Right lobe of liver (tissue), 6 donors: ENCODE measurements at regions not wholly inside any gene's neighbourhood (a gene's known extent, or its start where the extent isn't known, plus 50 kb on each side); places are given as distances from the start of the nearest gene placed in this dataset.

Experiments
- ATAC-seq, 4 donors: fragments of 200-7000 bp; cut with Tn5 transposase; one replicate each; pipeline ENCODE4 v1.9.1; 2020; ENCODE audit warnings: mild to moderate bottlenecking in 4 of 4, moderate library complexity in 4 of 4
- DNase-seq, 3 donors: peaks; one replicate each; pipeline ENCODE4 v3.0.0-alpha.2; 2020
- H3K27ac ChIP-seq, 3 donors: fragments of 200-600 bp; one replicate each; pipeline ENCODE4 v1.8.0; 2022
- H3K27me3 ChIP-seq, 2 donors: fragments of 200-600 bp; one replicate each; pipeline ENCODE4 v1.8.0; 2022
- H3K36me3 ChIP-seq, 4 donors: fragments of 200-600 bp; sonication (generic) in 1 of 4; one replicate each; pipeline versions ENCODE4 v1.5.1 to v1.8.0; 2017 to 2022; ENCODE audit warnings: control low read depth in 1 of 4
- H3K4me1 ChIP-seq, 4 donors: fragments of 200-600 bp; sonication (generic) in 1 of 4; one replicate each; pipeline versions ENCODE4 v1.5.1 to v1.8.0; 2017 to 2022; ENCODE audit warnings: control low read depth in 1 of 4
- H3K4me3 ChIP-seq, 3 donors: fragments of 200-600 bp; one replicate each; pipeline ENCODE4 v1.8.0; 2022
- H3K9me3 ChIP-seq, 4 donors: fragments of 200-600 bp; sonication (generic) in 1 of 4; one replicate each; pipeline versions ENCODE4 v1.5.1 to v1.8.0; 2017 to 2022; ENCODE audit warnings: control low read depth in 1 of 4
- POLR2A ChIP-seq: fragments of 450-650 bp; IDR thresholded peaks from one replicate; pipeline ENCODE4 v1.6.1; 2017; ENCODE audit warnings: antibody characterized with exemption, mild to moderate bottlenecking
- WGBS: methylation state at CpG from one replicate; pipeline ENCODE4 v1.1.6; 2018; ENCODE audit warnings: low coverage, low lambda C conversion rate; ENCODE audit not compliant: insufficient coverage; ENCODE audit errors: missing lambda C conversion rate; 5-methylcytosine and 5-hydroxymethylcytosine counted together
- intact Hi-C, 2 donors: fragments of 100-400 bp; cut with DNase I; formaldehyde crosslinking; loops; one replicate each; pipeline versions ENCODE4 v1.11.2 to v1.14.1; 2022
- TF ChIP-seq, protein P1 (sequence below), 4 donors: fragments of 200-600 bp in 3 of 4; fragments of 450-650 bp in 1 of 4; IDR thresholded peaks; one replicate each; pipeline versions ENCODE4 v1.5.1 to v1.8.0; 2016 to 2022; ENCODE audit warnings: antibody characterized with exemption in 4 of 4, mild to moderate bottlenecking in 2 of 4
- donor health status: DM: no; HTN: yes; CAD: no.
- donor health status: DM: no; HTN: no; CAD: no.
- donor health status: DM: no; HTN: no; CAD: no.
- donor health status: DM: no; HTN: yes; CAD: no.
- donor health status: DM: no; HTN: yes; CAD: no.

DNA sequence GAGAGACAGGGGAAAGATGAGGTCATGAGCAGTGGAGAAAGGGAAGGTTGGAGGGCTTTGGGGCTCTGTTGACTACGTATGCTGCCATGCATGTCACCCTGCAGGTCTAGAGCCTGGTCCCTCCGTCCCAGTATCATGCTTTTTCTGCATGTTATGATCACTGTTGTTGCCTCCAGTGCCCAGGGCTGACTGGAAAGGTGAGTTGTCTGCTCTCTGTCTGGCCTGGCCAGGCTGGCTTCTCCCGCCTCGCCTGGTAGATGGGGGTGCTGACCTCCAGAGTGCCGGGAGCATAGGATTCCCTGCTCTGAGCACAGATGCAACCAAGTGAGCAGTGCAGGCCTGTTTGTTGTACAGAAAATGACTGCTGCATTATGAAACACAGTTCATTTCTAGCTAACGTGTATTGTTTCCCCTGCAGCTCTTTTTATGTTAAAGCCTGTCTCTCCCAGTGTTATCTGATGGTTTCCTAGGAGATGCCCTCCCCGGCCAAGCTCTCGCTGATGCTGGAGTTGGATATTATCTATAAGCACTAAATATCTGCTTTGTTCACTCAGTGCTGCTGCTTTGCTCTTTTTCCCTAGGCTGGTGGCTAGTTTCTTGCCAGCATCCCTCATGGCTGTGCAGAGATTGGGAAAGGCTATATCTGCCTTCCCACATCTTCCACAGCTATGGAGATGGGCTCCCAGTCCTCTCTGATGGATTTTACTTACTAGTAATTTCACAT, 158.2 kb downstream of the TDRD15 start:
- Histone ChIP-seq H3K27me3 (no peaks in the 10 kb centered on the region), H3K4me3 (no peak overlapping the region), H3K9me3 (no peaks in the 10 kb centered on the region), H3K27ac (no peak overlapping the region), H3K4me1 (no peaks in the 10 kb centered on the region), H3K36me3 (no peaks in the 10 kb centered on the region)
- intact Hi-C loops: no loop called here
- DNase-seq (no peak), ATAC-seq (no peak)
- WGBS: 69% methylated on average over 6 of the region's 8 CpGs
- TF ChIP-seq POLR2A: no peak
- TF ChIP-seq, protein P1, sequence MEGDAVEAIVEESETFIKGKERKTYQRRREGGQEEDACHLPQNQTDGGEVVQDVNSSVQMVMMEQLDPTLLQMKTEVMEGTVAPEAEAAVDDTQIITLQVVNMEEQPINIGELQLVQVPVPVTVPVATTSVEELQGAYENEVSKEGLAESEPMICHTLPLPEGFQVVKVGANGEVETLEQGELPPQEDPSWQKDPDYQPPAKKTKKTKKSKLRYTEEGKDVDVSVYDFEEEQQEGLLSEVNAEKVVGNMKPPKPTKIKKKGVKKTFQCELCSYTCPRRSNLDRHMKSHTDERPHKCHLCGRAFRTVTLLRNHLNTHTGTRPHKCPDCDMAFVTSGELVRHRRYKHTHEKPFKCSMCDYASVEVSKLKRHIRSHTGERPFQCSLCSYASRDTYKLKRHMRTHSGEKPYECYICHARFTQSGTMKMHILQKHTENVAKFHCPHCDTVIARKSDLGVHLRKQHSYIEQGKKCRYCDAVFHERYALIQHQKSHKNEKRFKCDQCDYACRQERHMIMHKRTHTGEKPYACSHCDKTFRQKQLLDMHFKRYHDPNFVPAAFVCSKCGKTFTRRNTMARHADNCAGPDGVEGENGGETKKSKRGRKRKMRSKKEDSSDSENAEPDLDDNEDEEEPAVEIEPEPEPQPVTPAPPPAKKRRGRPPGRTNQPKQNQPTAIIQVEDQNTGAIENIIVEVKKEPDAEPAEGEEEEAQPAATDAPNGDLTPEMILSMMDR (IDR thresholded peaks at IDR 0.05): no peak

DNA sequence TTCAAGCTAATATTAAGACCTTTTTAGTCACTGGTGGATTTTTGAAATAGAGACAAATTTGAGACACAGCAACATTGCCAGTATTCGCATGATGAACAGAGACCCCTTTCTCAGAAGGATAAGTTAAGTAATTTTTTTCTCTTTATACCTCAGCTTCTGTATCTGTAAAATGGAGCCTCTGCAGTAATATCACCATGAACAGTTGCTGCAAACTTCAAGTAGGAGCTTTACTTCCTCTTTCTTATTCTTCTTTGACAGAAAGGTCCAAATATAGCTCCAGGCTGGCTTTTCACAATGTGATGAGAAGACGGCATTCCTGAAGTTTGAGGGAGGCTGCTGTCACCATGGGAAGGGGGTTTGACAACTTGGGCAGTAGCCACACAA, 158.7 kb downstream of the TDRD15 start:
- Histone ChIP-seq H3K9me3 (no peaks in the 10 kb centered on the region), H3K4me3 (no peak overlapping the region), H3K27ac (no peak overlapping the region), H3K4me1 (no peaks in the 10 kb centered on the region), H3K36me3 (no peaks in the 10 kb centered on the region), H3K27me3 (no peaks in the 10 kb centered on the region)
- DNase-seq (no peak), ATAC-seq (no peak)
- TF ChIP-seq POLR2A: no peak
- TF ChIP-seq, protein P1 (IDR thresholded peaks at IDR 0.05): no peak
- 69% methylated on average over 2 of the region's 2 CpGs for WGBS
- intact Hi-C loops: no loop called here

DNA sequence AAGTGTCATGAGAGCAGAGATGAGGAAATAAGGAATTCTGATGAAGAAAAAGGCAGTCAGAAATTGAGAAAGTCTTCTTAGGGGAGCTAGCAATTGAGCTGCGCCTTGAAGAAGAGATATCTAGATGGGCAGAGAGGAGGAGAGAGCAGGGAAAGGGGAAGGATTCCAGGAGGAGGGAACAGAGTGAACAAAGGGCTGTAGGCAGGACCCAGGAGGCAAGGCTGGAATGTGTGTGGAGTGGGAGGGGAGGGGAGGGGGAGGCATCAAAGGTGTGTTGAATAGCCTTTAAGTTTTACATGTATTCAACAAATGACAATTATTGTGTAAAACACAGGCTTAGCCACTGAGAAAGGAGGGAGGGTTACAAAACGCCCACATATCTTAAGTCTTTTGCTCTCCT, 164.5 kb downstream of the TDRD15 start:
- no peak for ATAC-seq
- Histone ChIP-seq H3K27me3 (no peaks in the 10 kb centered on the region), H3K4me1 (no peaks in the 10 kb centered on the region), H3K27ac (no peak overlapping the region), H3K36me3 (no peaks in the 10 kb centered on the region), H3K9me3 (no peaks in the 10 kb centered on the region), H3K4me3 (no peak overlapping the region)
- intact Hi-C loops: no loop called here
- 68% methylated on average over 2 of the region's 2 CpGs for WGBS
- DNase-seq: no peak
- no peak for TF ChIP-seq POLR2A
- TF ChIP-seq, protein P1 (IDR thresholded peaks at IDR 0.05): no peak

DNA sequence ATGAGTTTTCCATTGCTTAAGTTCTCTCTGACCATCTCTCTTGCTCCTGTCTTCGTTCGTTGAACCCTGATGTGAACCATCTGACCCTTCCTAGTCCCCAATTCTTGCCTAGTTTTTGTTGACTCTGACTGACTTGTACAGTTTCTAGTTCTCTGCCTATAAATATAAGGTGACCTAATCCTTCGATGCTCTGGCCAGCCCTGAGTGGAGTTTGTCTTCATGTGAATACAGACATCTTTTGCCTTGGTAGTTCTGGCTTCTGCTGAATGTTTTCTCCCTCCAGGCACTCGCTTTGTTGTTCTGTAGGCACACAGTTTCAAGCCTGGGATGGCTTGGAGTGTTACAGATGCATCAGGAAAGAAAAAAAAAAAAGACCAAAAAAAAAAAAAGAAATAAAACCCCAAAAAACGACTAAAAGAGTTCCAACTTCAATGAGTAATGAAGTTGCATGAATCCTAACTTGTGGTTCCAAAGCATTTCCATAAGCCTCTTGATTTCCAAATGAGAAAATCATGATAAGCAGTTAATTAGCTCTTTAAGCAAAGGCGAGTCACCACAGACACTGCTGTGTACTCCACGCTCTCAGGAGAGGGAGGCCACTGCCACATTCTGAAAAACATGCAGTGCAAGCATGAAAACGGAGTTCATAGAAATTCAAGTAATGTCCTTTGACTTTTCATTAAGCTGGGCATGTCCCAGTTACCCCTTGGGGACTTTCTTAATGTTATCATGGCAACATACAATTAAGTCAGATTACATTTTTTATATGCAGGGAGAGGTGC, 165.2 kb downstream of the TDRD15 start:
- no peak overlapping the region for H3K27ac ChIP-seq
- no peak for ATAC-seq
- intact Hi-C loops: no loop called here

More for the DNA sequence above, 165.2 kb downstream of the TDRD15 start:
- no peak for DNase-seq
- WGBS: 66% methylated on average over 8 of the region's 8 CpGs
- H3K9me3 ChIP-seq: no peaks in the 10 kb centered on the region
- no peak overlapping the region for H3K4me3 ChIP-seq
- H3K36me3 ChIP-seq: no peaks in the 10 kb centered on the region
- H3K4me1 ChIP-seq: no peaks in the 10 kb centered on the region
- no peaks in the 10 kb centered on the region for H3K27me3 ChIP-seq
- no peak for TF ChIP-seq POLR2A
- TF ChIP-seq, protein P1 (IDR thresholded peaks at IDR 0.05): no peak
